Vagina (tissue), 2 donors: ENCODE measurements at regions not wholly inside any gene's neighbourhood (a gene's known extent, or its start where the extent isn't known, plus 50 kb on each side); places are given as distances from the start of the nearest gene placed in this dataset.

Experiments
- DNase-seq, 2 donors: peaks; one replicate each; pipeline ENCODE4 v3.0.0-alpha.2; 2017; ENCODE audit errors: extremely low spot score in 2 of 2
- H3K27ac ChIP-seq: fragments of 200-600 bp; sonication (generic); one replicate; pipeline ENCODE4 v1.5.1; 2019
- H3K27me3 ChIP-seq: fragments of 200-600 bp; sonication (generic); one replicate; pipeline ENCODE4 v1.5.1; 2019
- H3K36me3 ChIP-seq, 2 donors: fragments of 200-600 bp; sonication (generic); one replicate each; pipeline ENCODE4 v1.5.1; 2017 to 2019
- H3K4me1 ChIP-seq: fragments of 200-600 bp; sonication (generic); one replicate; pipeline ENCODE4 v1.5.1; 2019
- H3K4me3 ChIP-seq, 2 donors: fragments of 200-600 bp; sonication (generic); 1 replicate in 1 of 2; 2 replicates in 1 of 2; pipeline ENCODE4 v1.5.1; 2016 to 2019
- H3K9me3 ChIP-seq: fragments of 200-600 bp; sonication (generic); one replicate; pipeline ENCODE4 v1.5.1; 2019
- POLR2A ChIP-seq, 2 donors: fragments of 450-650 bp; IDR thresholded peaks; one replicate each; pipeline ENCODE4 v1.6.1; 2017; ENCODE audit warnings: antibody characterized with exemption in 2 of 2, mild to moderate bottlenecking in 2 of 2, moderate library complexity in 2 of 2
- POLR2AphosphoS5 ChIP-seq, 2 donors: sonication (generic); formaldehyde crosslinking; IDR thresholded peaks; one replicate each; pipeline ENCODE4 v1.9.0; 2017; ENCODE audit warnings: antibody characterized with exemption in 2 of 2, mild to moderate bottlenecking in 2 of 2, low read depth in 1 of 2; ENCODE audit not compliant: insufficient read depth in 1 of 2
- intact Hi-C: fragments of 100-400 bp; cut with DNase I; formaldehyde crosslinking; loops from one replicate; pipeline ENCODE4 v1.15.1; 2023
- TF ChIP-seq, protein P1 (sequence below), 3 experiments: fragments of 450-650 bp in 2 of 3; fragments of 200-600 bp in 1 of 3; sonication (generic) in 1 of 3; IDR thresholded peaks; one replicate each; pipeline ENCODE4 v1.5.1; 2017 to 2019; ENCODE audit warnings: antibody characterized with exemption in 3 of 3, mild to moderate bottlenecking in 2 of 3, moderate library complexity in 2 of 3

DNA sequence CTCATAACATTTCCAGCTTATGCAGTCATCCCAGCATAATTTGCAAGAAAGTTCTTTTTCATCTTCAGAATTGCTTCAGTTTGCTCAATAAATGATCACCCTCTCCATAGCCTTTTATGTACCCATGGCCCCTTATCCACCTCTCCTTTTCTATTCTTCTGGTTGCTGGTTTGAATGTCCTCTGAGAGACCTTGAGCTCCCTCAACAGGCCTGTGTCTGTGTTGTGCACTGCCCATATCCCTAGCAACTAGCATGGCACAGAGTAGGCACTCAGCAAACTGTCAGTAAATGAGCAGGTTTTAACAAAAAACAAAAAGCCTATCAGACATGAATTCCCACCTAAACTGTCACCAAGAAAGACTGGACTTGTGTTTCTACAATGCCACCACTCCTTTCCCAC lies 160.5 kb downstream of the AKAIN1 start:
- no peak for DNase-seq
- intact Hi-C loops, result no loop called here
- Histone ChIP-seq H3K36me3 (no peaks in the 10 kb centered on the region), H3K4me1 (no peaks in the 10 kb centered on the region), H3K4me3 (no peak overlapping the region), H3K9me3 (no peaks in the 10 kb centered on the region), H3K27me3 (no peaks in the 10 kb centered on the region), H3K27ac (no peak overlapping the region)
- no peak for TF ChIP-seq POLR2A (IDR thresholded peaks at IDR 0.05)
- TF ChIP-seq POLR2AphosphoS5 (IDR thresholded peaks at IDR 0.05; ENCODE audit: insufficient read depth in 1 of 2, low read depth in 1 of 2), result no peak

GRCh38 chr18:5031216-5031615 lies 165.8 kb downstream of the AKAIN1 start:
- Histone ChIP-seq H3K4me3 (no peak overlapping the region), H3K27me3 (no peaks in the 10 kb centered on the region), H3K27ac (no peak overlapping the region), H3K36me3 (no peaks in the 10 kb centered on the region), H3K9me3 (no peaks in the 10 kb centered on the region), H3K4me1 (no peaks in the 10 kb centered on the region)
- intact Hi-C loops, result no loop called here
- no peak for DNase-seq
- TF ChIP-seq, protein P1, sequence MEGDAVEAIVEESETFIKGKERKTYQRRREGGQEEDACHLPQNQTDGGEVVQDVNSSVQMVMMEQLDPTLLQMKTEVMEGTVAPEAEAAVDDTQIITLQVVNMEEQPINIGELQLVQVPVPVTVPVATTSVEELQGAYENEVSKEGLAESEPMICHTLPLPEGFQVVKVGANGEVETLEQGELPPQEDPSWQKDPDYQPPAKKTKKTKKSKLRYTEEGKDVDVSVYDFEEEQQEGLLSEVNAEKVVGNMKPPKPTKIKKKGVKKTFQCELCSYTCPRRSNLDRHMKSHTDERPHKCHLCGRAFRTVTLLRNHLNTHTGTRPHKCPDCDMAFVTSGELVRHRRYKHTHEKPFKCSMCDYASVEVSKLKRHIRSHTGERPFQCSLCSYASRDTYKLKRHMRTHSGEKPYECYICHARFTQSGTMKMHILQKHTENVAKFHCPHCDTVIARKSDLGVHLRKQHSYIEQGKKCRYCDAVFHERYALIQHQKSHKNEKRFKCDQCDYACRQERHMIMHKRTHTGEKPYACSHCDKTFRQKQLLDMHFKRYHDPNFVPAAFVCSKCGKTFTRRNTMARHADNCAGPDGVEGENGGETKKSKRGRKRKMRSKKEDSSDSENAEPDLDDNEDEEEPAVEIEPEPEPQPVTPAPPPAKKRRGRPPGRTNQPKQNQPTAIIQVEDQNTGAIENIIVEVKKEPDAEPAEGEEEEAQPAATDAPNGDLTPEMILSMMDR (IDR thresholded peaks at IDR 0.05), result no peak
- no peak for TF ChIP-seq POLR2A (IDR thresholded peaks at IDR 0.05)
- no peak for TF ChIP-seq POLR2AphosphoS5 (IDR thresholded peaks at IDR 0.05; ENCODE audit: insufficient read depth in 1 of 2, low read depth in 1 of 2)

- Histone ChIP-seq H3K9me3 (no peaks in the 10 kb centered on the region), H3K27ac (no peak overlapping the region), H3K36me3 (no peaks in the 10 kb centered on the region), H3K27me3 (no peaks in the 10 kb centered on the region), H3K4me3 (no peak overlapping the region), H3K4me1 (no peaks in the 10 kb centered on the region)
- TF ChIP-seq POLR2AphosphoS5 (IDR thresholded peaks at IDR 0.05; ENCODE audit: insufficient read depth in 1 of 2, low read depth in 1 of 2) (no peak), POLR2A (IDR thresholded peaks at IDR 0.05) (no peak)
- TF ChIP-seq, protein P1 (IDR thresholded peaks at IDR 0.05), result no peak
- DNase-seq, result no peak
- intact Hi-C loops, result no loop called here
Measured at GRCh38 chr18:5030636-5031035, 166.4 kb downstream of the AKAIN1 start.

- no peak for DNase-seq
- intact Hi-C loops, result no loop called here
Measured at GRCh38 chr18:5029592-5029991, 167.5 kb downstream of the AKAIN1 start.

DNA sequence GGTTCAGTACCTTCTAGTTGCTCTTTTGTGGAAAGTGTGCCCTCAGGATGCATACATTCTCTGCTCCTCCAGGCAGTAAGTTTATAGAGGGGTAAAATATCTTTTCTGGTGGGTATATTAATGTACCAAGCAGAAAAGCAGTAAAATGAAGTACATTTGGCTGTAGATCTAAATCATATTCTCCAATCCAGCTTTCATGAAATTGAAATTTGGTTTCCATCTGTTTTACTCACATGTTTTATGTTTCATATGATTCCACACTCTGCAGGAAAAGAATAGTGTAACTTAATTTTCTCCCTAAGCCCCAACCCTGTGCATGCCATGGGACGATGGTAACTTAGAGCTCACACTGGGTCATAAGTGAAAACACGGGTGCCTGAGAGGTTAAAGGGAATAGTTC lies 172.3 kb downstream of the AKAIN1 start:
- Histone ChIP-seq H3K27me3 (no peaks in the 10 kb centered on the region), H3K27ac (no peak overlapping the region), H3K4me3 (no peak overlapping the region), H3K4me1 (no peaks in the 10 kb centered on the region), H3K36me3 (no peaks in the 10 kb centered on the region), H3K9me3 (no peaks in the 10 kb centered on the region)
- no peak for DNase-seq
- TF ChIP-seq, protein P1 (IDR thresholded peaks at IDR 0.05), result no peak
- no peak for TF ChIP-seq POLR2AphosphoS5 (IDR thresholded peaks at IDR 0.05; ENCODE audit: insufficient read depth in 1 of 2, low read depth in 1 of 2)
- no peak for TF ChIP-seq POLR2A (IDR thresholded peaks at IDR 0.05)
- intact Hi-C loops, result no loop called here

More at GRCh38 chr18:5029592-5029991, 167.5 kb downstream of the AKAIN1 start:
- no peaks in the 10 kb centered on the region for H3K4me1 ChIP-seq
- H3K27me3 ChIP-seq, result no peaks in the 10 kb centered on the region
- H3K4me3 ChIP-seq, result no peak overlapping the region
- H3K36me3 ChIP-seq, result no peaks in the 10 kb centered on the region
- no peaks in the 10 kb centered on the region for H3K9me3 ChIP-seq
- TF ChIP-seq POLR2A (IDR thresholded peaks at IDR 0.05), result no peak
- TF ChIP-seq, protein P1 (IDR thresholded peaks at IDR 0.05), result no peak
- no peak for TF ChIP-seq POLR2AphosphoS5 (IDR thresholded peaks at IDR 0.05; ENCODE audit: insufficient read depth in 1 of 2, low read depth in 1 of 2)
- no peak overlapping the region for H3K27ac ChIP-seq
